ENCODE measurements at regions not wholly inside any gene's neighbourhood (a gene's known extent, or its start where the extent isn't known, plus 50 kb on each side); places are given as distances from the start of the nearest gene placed in this dataset.
"Not testable (repeated sequence)": the region's sequence is repeated elsewhere in the genome, so short reads cannot be mapped to it uniquely, and the experiment has no call there.

GRCh38 chr6:134546962-134547645, 229.2 kb upstream of the SGK1 start:
- no peak for ATAC-seq (ENCODE audit: low FRiP score)
- TF ChIP-seq CTCF (IDR thresholded peaks at IDR 0.05) = no peak
- DNase-seq (ENCODE audit: low spot score) = no peak

- TF ChIP-seq CTCF (IDR thresholded peaks at IDR 0.05) = no peak
- no peak for ATAC-seq (ENCODE audit: low FRiP score)
- DNase-seq (ENCODE audit: low spot score) = no peak
Observed at GRCh38 chr6:134544737-134545136, 226.8 kb upstream of the SGK1 start.

GRCh38 chr6:134543128-134543527, 225.2 kb upstream of the SGK1 start:
- DNase-seq (ENCODE audit: low spot score) (no peak), ATAC-seq (ENCODE audit: low FRiP score) (no peak)
- TF ChIP-seq CTCF (IDR thresholded peaks at IDR 0.05) = no peak

- DNase-seq (ENCODE audit: low spot score) = no peak
- TF ChIP-seq CTCF (IDR thresholded peaks at IDR 0.05) = no peak
- no peak for ATAC-seq (ENCODE audit: low FRiP score)
Observed at GRCh38 chr6:134541001-134541400, 223.1 kb upstream of the SGK1 start.

- DNase-seq (ENCODE audit: low spot score) (no peak), ATAC-seq (ENCODE audit: low FRiP score) (no peak)
- no peak for TF ChIP-seq CTCF (IDR thresholded peaks at IDR 0.05)
Observed at GRCh38 chr6:134539865-134540323, 222.0 kb upstream of the SGK1 start.

- DNase-seq (ENCODE audit: low spot score); ATAC-seq (ENCODE audit: low FRiP score): not testable (repeated sequence)
Observed at GRCh38 chr6:134537765-134538164, 219.9 kb upstream of the SGK1 start.

- ATAC-seq (ENCODE audit: low FRiP score) = peak; percentile 43
- no peak for DNase-seq (ENCODE audit: low spot score)
- TF ChIP-seq CTCF (IDR thresholded peaks at IDR 0.05) = no peak
Observed at GRCh38 chr6:134537146-134537555, 219.2 kb upstream of the SGK1 start.
